Glomerular endothelial cell (primary cell): ENCODE measurements at regions not wholly inside any gene's neighbourhood (a gene's known extent, or its start where the extent isn't known, plus 50 kb on each side); places are given as distances from the start of the nearest gene placed in this dataset.
"Not testable (repeated sequence)": the region's sequence is repeated elsewhere in the genome, so short reads cannot be mapped to it uniquely, and the experiment has no call there.

Experiments
- DNase-seq: peaks from one replicate; pipeline ENCODE4 v3.0.0-alpha.2; 2011; ENCODE audit warnings: low read depth, low spot score; ENCODE audit errors: extremely low read depth

DNA sequence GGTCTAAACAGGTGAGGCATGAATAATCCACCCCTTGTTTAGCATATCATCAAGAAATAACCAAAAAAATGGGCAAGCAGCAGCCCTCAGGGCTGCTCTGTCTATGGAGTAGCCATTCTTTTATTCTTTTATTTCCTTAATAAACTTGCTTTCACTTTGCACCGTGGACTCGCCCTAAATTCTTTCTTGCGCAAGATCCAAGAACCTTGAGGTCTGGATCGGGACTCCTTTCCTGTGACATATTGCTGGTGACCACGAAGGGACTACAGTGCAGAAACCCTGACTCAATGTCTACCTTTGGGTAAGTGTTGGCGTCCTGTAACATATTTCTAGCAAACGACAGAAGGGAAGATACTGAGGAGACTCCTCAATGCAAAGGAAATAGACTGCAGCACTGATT lies 1099.2 kb downstream of the FAM181B start:
- DNase-seq = no peak

DNA sequence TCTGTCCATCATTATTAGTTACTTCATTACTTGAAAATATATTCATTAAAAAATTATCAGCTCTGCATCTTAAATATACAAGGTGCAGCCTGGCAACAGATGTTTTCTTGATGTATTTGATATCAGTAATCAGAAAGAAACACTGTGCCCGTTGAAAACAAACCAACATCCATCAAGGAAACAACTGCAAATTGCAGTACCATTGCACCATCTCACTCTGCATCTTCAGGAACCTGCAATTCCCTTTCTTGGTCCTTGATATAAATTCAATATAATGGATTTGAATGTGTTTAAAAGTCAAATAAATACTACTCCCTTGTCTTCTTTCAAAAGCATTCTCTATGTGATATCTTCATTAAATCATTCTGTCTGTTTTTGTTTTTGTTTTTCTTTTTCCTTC lies 1131.2 kb downstream of the FAM181B start:
- DNase-seq = no peak

DNA sequence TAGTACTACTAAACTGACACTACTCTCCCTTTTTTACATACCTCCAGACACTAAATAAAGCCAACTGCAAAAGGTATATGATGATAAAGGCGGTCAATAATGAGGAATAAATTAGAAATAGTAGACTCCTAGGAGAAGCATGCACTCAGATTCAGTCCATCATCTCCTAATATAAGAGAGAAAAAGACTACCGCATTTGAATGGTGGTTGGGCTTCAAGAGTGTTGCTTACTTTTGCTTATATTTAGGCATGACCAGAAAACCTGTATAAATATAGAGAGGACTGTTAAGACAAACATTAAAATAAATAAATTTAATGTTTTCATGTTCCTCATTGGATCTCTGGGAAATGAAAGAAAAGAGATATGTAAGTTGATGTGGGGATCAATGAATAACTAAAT lies 1137.0 kb downstream of the FAM181B start:
- no peak for DNase-seq

DNA sequence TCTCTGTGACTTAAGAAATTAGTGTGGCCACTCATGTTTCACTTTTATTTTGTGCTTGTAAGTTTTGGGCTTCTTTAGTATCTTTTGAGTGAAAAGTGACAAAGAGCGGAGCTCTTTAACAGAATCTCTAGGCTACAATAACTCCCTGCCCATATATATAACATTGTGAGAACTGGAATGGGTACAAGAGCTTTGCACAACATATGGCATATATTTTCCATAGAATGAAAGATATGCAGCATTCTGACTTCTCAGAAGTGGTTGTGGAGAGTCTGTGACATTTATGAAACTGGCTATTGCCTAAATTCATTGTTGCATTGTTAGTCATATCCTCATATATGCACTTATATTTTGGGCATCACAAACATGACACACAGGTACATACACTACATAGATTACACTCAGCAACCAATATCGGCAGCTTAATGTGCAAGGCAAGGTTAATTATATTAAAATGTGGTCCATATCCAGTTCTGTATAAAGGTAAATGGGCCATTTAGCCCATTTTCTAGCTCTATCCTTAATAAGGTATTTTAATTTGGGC lies 1148.2 kb downstream of the FAM181B start:
- DNase-seq = no peak

GRCh38 chr11:81579339-81579738 lies 1154.3 kb downstream of the FAM181B start:
- no peak for DNase-seq

- no peak for DNase-seq
Observed at GRCh38 chr11:81578571-81578970, 1155.1 kb downstream of the FAM181B start.

DNA sequence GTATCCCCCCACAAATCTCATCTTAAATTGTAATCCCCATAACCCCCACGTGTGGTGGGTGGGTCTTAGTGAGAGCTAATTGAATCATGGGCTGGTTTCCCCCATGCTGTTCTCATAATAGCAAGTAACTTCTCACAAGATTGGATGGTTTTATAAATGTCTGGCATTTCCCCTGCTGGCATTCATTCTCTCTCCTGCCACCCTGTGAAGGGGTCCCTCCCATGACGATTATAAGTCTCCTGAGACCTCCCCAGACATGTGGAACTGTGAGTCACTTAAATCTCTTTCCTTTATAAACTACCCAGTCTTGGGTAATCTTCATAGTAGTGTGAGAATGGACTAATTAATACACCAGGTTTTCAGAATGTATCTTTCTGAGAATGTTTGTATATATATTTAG lies 1159.4 kb downstream of the FAM181B start:
- DNase-seq = no peak

DNA sequence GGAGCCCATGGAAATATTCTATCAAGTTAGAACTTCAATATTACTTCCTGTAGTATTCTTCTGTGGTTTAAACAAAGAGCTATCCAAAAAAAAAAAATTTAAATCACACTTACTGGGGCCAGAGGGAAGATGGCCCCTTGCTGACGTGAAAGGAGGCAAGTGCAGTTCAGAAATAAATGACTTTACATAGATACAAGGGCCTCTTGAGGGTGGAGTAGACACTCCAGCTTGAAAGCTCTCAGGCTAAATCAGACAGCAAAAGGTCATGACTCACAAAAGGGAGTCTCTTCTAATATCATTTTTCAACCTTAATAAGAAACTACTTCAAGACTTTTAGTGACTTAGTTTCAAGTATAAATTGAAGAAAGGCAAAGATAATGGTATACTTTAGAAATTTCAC lies 1160.3 kb downstream of the FAM181B start:
- DNase-seq = no peak

DNA sequence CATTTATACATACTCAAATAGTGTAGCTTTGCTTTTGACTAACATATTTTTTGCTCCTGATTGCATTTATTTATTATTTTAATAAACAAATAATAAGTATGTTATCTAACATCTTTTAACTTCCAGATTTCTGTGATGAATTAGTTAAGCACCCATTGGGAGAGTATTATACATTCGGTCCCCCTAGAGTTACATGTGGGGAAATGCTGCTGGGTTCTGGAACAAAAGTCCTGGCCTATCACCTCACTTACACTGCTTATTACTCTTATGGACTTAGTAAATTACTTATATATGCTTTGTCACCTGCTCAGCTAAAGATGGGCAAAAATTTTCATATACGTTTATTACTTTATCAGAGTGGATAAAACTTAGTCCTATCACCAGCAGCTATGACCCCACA lies 1163.0 kb downstream of the FAM181B start:
- no peak for DNase-seq

- no peak for DNase-seq
Observed at GRCh38 chr11:81569999-81570398, 1163.7 kb downstream of the FAM181B start.

GRCh38 chr11:81568918-81569317 lies 1164.7 kb downstream of the FAM181B start:
- no peak for DNase-seq

DNA sequence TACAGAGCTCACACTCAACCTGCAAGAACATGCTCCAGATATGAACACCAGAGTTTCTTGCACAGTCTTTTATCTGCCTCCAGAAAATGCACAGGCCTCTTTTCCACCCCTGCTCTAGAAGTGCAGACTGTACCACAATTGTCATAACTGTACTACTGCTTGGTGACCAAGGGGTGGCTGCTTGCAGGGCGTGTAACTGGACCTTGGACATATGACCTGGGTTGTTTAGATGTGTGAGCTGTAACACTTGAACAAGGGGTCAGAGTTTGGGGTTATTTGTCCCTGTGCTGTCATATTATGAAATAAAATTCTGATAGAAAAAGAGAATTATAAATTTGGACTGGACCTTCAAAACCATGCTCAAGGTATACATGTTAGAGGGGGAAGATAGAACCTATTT lies 1185.5 kb downstream of the FAM181B start:
- DNase-seq = no peak

DNA sequence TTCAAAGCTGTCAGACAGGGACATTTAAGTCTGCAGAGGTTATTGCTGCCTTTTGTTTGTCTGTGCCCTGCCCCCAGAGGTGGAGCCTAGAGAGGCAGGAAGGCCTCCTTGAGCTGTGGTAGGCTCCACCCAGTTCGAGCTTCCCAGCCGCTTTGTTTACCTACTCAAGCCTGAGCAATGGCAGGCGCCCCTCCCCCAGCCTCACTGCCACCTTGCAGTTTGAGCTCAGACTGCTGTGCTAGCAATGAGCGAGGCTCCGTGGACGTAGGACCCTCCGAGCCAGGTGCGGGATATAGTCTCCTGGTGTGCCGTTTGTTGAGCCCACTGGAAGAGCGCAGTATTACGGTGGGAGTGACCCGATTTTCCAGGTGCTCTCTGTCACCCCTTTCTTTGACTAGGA lies 1193.9 kb downstream of the FAM181B start:
- DNase-seq = not testable (repeated sequence)

- DNase-seq = no peak
Observed at GRCh38 chr11:81515566-81515965, 1218.1 kb downstream of the FAM181B start.

DNA sequence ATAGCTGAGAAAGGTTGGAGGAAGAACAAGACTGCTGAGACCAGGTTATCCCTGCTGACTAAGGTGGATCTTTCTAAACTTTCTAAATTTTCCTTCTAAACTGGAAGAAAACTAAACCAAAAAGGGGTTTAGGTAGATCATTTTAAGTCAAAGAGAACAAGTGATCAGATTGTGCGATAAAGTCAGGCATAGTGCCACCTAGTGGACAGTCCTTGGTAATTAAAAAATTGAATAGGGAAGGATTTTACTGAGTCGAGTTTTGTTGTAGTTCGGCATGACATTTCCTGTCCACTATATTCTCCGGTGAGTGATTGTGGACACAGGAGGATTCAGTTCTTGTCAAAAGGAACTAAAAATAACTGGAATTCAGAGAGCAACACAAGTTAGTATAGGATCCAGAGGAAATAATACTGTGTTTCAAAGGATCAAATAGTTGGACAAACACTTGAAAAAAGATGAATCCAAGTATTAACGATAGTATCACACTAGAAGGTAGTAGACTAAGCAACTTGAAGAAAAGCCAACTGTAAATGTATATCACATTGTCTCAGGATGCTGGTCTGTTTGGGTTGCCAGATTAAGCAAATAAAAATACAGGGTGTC lies 1236.4 kb downstream of the FAM181B start:
- no peak for DNase-seq

- DNase-seq = no peak
Observed at GRCh38 chr11:81496601-81497000, 1237.1 kb downstream of the FAM181B start.

DNA sequence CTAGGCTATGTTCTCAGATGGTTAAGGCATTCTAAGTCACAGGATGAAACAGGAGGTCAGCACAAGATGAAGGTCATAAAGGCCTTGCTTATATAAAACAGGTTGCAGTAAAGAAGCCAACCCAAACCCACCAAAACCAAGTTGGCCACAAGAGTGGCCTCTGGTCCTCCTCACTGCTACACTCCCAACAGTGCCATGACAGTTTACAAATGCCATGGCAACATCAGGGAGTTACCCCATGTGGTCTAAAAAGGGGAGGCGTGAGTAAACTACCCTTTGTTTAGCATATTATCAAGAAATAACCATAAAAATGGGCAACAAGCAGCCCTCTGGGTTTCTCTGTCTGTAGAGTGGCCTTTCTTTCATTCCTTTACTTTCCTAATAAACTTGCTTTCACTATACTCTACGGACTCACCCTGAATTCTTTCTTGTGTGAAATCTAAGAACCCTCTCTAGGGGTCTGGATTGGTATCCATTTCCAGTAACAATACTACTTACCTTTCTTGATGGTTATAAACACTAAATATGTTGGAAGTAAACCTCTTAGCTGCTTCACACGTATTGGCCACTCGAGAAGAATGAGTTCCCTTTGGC lies 1237.9 kb downstream of the FAM181B start:
- DNase-seq = no peak

GRCh38 chr11:81494431-81494830 lies 1239.2 kb downstream of the FAM181B start:
- DNase-seq = no peak

- DNase-seq = no peak
Observed at GRCh38 chr11:81492923-81493445, 1240.7 kb downstream of the FAM181B start.

DNA sequence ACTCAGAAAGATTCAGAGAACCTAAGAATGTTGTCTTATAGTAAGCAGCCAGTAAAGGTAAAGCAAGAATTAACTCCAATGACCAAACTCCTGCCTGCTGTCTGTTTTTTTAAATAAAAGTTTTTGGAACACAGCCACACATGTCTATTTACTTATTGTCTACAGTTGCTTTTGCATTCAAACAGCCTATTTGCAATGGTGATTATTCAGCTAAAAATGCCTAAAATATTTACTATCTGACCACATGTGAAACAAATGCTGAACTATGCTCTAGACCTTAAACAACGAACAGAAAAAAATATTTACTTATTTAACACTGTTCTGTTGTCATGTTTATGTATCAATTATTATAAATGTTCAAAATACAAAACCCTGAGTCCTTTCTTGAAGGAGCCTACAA lies 1246.6 kb downstream of the FAM181B start:
- DNase-seq = no peak

DNA sequence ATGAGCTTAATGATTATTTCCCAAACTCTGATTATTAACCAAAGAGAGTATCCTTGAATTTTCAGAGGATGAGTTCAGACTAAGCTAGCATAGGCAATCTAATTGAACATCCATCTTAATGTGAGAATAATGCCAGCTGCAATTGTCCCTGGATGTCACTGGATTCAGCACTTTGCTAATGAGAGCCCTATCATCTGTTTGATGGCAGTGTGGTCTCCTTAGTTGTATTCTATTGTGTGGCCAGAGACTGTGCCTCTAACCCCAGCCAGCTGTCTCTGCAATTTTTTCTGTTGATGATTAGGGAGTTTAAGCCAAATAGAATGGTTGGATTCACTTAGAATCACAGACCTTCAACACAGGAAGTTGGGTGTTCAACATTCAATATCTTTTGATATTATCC lies 1249.5 kb downstream of the FAM181B start:
- no peak for DNase-seq

DNA sequence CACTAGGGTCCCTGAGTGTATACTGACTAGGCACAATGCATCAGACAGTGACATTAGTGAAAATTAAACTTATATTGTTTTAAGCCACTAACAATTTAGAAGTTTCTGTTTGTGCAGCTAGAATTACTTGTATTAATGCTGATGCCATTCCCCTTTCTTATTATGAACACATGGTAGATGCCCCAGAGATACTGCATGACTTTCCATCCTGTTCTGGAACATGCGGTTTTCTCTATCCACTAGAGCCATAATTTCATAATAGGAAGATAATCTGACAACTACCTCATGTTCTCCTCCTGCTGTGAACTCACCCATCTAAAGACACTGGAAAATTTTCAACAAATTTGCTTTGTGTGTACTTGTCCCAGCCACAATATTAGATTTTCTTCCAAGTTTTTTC lies 1256.4 kb downstream of the FAM181B start:
- DNase-seq = no peak
